ENCODE measurements at regions not wholly inside any gene's neighbourhood (a gene's known extent, or its start where the extent isn't known, plus 50 kb on each side); places are given as distances from the start of the nearest gene placed in this dataset.
"Not testable (repeated sequence)": the region's sequence is repeated elsewhere in the genome, so short reads cannot be mapped to it uniquely, and the experiment has no call there.

GRCh38 chr5:52255308-52255707 is 532.4 kb upstream of the ITGA1 start:
- DNase-seq (ENCODE audit: low spot score) = no peak

GRCh38 chr5:52262844-52263243 is 524.9 kb upstream of the ITGA1 start:
- no peak for DNase-seq (ENCODE audit: low spot score)

- no peak for DNase-seq (ENCODE audit: low spot score)
Observed at GRCh38 chr5:52269401-52269800, 518.3 kb upstream of the ITGA1 start.

- DNase-seq (ENCODE audit: low spot score) = no peak
Observed at GRCh38 chr5:52269859-52270258, 517.9 kb upstream of the ITGA1 start.

- DNase-seq (ENCODE audit: low spot score) = no peak
Observed at GRCh38 chr5:52275639-52276038, 512.1 kb upstream of the ITGA1 start.

GRCh38 chr5:52277101-52277500 is 510.6 kb upstream of the ITGA1 start:
- DNase-seq (ENCODE audit: low spot score) = no peak

GRCh38 chr5:52282647-52283046 is 505.1 kb upstream of the ITGA1 start:
- DNase-seq (ENCODE audit: low spot score) = no peak

- peak; percentile 77 for DNase-seq (ENCODE audit: low spot score)
Observed at GRCh38 chr5:52283221-52283620, 504.5 kb upstream of the ITGA1 start.

GRCh38 chr5:52300703-52301372 is 486.9 kb upstream of the ITGA1 start:
- no peak for DNase-seq (ENCODE audit: low spot score)

GRCh38 chr5:52304816-52305215 is 482.9 kb upstream of the ITGA1 start:
- not testable (repeated sequence) for DNase-seq (ENCODE audit: low spot score)

GRCh38 chr5:52328220-52328806 is 459.4 kb upstream of the ITGA1 start:
- no peak for DNase-seq (ENCODE audit: low spot score)

GRCh38 chr5:52331725-52332124 is 456.0 kb upstream of the ITGA1 start:
- no peak for DNase-seq (ENCODE audit: low spot score)

GRCh38 chr5:52334367-52334766 is 453.3 kb upstream of the ITGA1 start:
- DNase-seq (ENCODE audit: low spot score) = no peak

GRCh38 chr5:52339285-52339684 is 448.4 kb upstream of the ITGA1 start:
- DNase-seq (ENCODE audit: low spot score) = no peak

GRCh38 chr5:52342361-52342760 is 445.4 kb upstream of the ITGA1 start:
- no peak for DNase-seq (ENCODE audit: low spot score)

- no peak for DNase-seq (ENCODE audit: low spot score)
Observed at GRCh38 chr5:52356311-52356918, 431.3 kb upstream of the ITGA1 start.

- no peak for DNase-seq (ENCODE audit: low spot score)
Observed at GRCh38 chr5:52359261-52359660, 428.5 kb upstream of the ITGA1 start.

GRCh38 chr5:52360985-52361384 is 426.7 kb upstream of the ITGA1 start:
- no peak for DNase-seq (ENCODE audit: low spot score)

- DNase-seq (ENCODE audit: low spot score) = no peak
Observed at GRCh38 chr5:52374286-52374685, 413.4 kb upstream of the ITGA1 start.

GRCh38 chr5:52375969-52376368 is 411.7 kb upstream of the ITGA1 start:
- DNase-seq (ENCODE audit: low spot score) = no peak

GRCh38 chr5:52376592-52376991 is 411.1 kb upstream of the ITGA1 start:
- no peak for DNase-seq (ENCODE audit: low spot score)

- no peak for DNase-seq (ENCODE audit: low spot score)
Observed at GRCh38 chr5:52378237-52378636, 409.5 kb upstream of the ITGA1 start.

GRCh38 chr5:52388349-52388748 is 399.4 kb upstream of the ITGA1 start:
- DNase-seq (ENCODE audit: low spot score) = no peak

Measured in mucosa of gallbladder (tissue), 1 donor.